GM21737 (cell line): ENCODE measurements at regions not wholly inside any gene's neighbourhood (a gene's known extent, or its start where the extent isn't known, plus 50 kb on each side); places are given as distances from the start of the nearest gene placed in this dataset.

Experiments
- ATAC-seq: cut with Tn5 transposase; IDR thresholded peaks from one replicate; pipeline ENCODE4 v1.9.1; 2021; ENCODE audit warnings: mild to moderate bottlenecking, moderate library complexity; ENCODE audit not compliant: unreplicated experiment

- ATAC-seq, result no peak
These were observed 98.6 kb downstream of the FHDC1 start for GRCh38 chr4:153034681-153035080.

- no peak for ATAC-seq
These were observed 100.9 kb downstream of the FHDC1 start for GRCh38 chr4:153036931-153037482.

- ATAC-seq, result no peak
These were observed 102.6 kb downstream of the FHDC1 start for GRCh38 chr4:153038623-153039311.

- no peak for ATAC-seq
These were observed 103.5 kb downstream of the FHDC1 start for GRCh38 chr4:153039542-153040185.

DNA sequence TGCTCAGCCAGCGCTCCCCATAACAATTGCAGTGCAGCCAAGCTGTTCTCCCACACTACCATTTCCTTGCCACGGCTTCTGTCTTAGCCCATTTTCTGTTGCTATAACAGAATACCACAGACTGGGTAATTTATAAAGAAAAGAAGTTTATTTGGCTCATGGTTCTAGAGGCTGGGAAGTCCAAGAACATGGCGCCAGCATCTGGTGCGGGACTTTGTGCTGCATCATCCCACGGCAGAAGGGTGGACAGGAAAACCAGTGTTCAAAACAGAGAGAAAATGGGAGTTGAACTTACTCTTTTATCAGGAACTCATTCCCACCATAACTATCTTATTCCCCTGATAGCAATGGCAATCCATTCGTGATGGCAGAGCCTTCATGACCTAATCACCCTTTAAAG is 104.6 kb downstream of the FHDC1 start:
- ATAC-seq, result no peak

- no peak for ATAC-seq
These were observed 107.9 kb downstream of the FHDC1 start for GRCh38 chr4:153044036-153044435.

DNA sequence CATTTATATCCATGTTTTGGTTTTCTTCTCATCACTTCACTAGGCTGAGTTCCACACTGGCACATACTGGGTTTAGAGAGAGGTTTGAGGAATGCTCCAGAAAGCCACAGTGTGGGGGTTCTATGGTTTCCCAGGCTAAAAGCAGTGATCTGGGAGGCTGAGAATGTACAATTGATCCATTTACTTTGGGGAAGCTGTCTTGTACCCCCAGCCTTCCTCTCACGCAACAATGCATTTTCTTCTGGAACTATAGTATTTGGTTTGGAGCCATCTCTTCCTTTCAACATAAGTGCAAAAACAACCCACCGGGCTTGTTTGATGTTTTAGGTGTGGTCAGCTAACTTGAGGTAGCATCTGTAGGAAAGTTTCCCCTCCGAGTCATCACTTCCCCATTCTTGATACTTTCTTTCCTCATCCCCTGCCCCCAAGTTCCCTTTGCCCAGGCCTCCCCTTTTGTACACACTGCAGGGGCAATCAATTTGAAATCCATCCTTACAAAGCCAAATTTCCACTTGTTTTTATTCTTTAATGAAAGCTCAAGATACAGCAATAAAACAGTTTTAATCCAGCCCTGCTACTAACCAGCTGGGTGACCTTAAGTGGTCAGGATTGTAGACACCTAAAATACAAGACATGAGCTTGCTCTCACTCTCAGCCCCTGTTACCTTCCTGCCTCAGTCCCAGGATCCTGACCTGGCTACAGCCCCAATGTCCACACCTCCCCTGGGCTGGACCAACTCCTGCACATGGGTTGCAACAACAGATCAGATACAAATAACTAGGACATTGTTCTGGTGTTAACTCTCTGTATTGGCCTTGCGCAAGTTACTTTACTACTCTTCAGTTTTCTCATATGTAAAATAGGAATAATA is 109.2 kb downstream of the FHDC1 start:
- ATAC-seq, result no peak

- ATAC-seq, result no peak
These were observed 122.5 kb downstream of the FHDC1 start for GRCh38 chr4:153058671-153059060.

DNA sequence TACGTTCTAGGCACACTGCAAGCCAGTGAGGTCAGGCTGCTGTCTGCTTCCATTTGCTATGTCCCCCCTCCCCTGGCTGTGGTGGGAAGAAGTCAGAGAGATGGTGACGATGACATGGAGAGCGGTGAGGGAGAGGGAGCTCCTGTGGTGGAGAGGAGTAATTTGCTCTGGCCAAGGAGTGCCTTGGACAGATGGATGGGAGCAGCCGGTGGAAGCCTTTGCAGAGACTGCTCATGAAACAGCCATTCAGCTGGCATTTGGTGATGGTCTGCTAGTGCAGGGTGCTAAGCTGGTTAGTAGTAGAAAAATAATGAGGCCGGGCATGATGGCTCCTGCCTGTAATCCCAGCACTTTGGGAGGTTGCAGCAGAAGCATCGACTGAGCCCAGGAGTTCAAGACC is 124.1 kb downstream of the FHDC1 start:
- ATAC-seq, result no peak

DNA sequence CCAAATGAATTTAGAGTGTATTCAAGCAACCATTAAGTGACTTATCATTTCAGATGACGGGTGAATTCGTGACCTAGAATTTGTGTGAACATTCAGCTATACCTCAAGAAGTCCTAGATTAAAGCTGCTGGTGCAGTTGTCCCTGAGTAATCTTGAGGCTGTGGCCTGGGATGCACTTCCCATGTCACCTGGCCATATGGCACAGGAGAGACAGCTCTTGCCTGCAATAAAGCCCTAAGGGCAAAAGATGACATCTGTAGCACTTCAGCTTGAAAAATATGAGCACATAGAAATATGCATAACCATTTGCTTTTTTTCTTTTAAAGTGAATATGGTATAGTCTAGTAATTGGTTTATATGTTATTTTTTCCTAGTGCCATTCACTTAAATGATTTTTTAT is 125.8 kb downstream of the FHDC1 start:
- no peak for ATAC-seq

GRCh38 chr4:153062652-153063168 is 126.6 kb downstream of the FHDC1 start:
- ATAC-seq, result no peak

DNA sequence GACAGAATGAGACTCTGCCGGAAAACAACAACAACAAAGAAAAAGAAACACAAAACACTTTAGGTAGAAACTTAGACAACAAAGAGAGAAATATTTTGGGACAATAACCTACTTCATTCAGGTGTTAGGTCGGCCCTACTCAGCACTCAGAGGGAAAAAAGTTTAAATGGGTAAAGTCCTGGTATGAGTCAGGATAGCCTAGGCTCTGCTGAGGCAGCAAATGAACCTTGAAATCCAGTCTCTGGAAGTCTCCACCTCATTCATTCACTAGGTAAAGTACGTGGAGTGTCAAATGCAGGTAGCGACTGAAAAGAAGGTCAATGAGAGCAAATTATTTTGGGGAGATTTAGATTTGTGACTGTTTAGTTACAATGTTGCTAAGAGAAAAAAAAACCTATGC is 127.4 kb downstream of the FHDC1 start:
- ATAC-seq, result no peak

DNA sequence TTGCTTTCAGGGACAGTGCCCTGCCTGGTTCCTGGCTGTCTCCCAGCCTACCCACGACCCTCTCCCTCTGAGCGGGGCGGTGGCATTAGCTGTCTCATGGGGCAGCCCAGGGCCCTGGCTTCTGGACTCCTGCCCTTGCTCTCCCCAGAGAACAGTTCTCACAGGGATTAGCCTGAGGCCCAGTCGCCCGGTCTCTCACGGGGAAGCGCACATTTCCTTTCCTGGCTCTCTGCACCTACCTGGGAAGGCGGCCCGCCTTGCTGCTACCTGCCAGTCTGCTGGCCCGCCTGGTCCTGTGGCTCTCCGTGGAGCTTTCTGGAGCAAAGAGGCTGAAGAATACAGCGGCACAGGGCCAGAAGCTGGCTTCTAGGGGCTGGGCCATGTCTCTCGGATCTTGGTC is 128.4 kb downstream of the FHDC1 start:
- ATAC-seq, result no peak

- ATAC-seq, result no peak
These were observed 129.2 kb downstream of the FHDC1 start for GRCh38 chr4:153065276-153065675.

DNA sequence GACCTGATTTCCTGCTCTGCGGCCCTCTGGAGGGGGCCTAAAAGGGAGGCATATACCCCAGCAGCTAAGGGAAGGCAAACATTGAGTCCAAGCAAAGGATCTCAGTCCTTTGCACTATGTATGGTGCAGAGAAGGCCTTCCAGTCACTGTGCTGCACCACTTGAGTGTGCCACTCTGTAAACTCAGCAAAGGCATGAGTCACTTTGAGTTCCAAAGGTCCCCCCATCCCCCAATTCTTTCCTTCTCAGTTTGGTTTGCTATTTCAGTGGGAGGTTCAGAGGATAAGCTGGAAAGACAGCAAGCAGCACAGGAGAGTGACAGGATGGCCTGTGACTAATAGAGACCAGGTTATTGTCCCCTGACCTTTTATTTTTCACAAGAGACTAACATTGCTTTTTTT is 131.3 kb downstream of the FHDC1 start:
- ATAC-seq, result no peak

DNA sequence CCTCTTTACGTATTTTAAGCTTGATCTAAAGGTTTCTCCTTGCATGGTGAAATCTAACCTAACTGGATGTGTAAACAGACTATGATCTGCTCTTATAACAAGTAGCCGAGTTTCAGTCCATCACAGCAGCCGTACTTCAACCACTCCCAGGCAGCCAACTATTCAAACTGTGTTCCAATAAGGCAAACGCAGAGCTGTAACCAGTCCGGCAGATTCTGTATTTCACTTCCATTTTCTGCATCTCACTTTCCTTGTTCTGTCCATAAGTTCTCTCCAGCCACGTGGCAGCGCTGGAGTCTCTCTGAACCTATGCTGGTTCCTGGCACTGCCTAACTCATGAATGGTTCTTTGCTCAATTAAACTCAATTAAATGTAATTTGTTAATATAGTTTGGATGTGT is 132.6 kb downstream of the FHDC1 start:
- no peak for ATAC-seq

DNA sequence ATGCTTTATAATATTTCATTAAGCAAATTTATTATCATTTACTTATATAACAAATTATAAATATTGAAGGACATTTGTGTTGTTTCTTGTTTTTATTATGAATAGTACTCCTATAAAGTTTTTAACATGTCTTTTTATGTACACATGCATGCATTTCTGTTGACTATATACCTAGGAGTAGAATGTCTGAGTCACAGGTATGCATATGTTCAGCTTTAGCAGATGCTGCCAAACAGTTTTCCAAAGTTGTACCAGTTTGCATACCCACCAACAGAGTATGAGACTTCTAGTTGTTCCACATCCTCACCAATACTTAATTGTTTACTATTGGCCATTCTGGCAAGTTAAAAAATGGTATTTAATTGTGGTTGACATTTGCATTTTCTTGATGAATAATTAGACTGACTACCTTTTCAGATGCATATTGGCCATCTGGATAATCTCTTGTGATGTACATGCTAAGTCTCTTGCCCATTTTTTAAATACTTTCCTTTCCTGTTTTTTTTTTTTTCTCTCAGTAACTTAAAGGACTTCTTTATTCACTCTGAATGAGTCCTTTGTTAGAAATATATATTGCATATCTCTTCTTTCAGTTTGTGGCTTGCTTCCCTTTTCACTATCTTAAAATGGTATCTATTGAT is 132.2 kb upstream of the TRIM2 start:
- ATAC-seq, result no peak

DNA sequence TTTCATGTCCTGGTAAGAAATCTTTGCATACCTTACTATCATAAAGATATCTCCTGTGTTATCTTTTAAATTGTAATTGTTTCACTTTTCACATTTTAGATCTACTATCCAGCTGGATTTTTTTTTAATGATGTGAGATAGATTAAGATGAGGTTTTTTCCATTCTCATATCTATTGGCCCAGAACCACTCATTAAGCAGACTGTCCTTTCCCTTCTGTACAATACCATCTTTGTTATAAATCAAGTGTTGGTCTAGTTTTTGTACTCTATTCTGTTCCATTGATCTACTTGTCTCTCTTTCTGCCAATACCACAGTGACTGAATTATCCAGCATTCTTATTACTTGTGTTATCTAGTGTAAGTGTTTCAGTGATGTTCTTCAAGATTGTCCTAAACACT is 131.6 kb upstream of the TRIM2 start:
- ATAC-seq, result no peak

DNA sequence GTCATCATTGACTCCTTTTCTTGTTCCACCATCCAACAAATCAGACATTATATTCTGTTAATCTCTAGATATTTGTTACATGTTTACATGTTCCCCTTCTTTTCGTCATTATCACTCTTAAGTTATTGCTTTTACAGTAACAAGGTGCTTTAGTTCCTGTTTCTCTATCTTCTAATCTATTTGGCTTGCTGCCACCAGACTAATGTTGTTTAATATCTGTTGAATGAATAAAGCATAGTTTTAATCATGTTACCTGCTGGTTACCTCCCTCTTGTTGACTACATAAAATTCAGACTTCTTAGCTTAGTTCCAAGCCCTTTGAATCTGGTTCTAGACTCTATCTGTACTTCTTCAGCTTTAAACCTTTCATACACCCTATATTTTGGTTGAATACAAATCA is 129.8 kb upstream of the TRIM2 start:
- no peak for ATAC-seq

DNA sequence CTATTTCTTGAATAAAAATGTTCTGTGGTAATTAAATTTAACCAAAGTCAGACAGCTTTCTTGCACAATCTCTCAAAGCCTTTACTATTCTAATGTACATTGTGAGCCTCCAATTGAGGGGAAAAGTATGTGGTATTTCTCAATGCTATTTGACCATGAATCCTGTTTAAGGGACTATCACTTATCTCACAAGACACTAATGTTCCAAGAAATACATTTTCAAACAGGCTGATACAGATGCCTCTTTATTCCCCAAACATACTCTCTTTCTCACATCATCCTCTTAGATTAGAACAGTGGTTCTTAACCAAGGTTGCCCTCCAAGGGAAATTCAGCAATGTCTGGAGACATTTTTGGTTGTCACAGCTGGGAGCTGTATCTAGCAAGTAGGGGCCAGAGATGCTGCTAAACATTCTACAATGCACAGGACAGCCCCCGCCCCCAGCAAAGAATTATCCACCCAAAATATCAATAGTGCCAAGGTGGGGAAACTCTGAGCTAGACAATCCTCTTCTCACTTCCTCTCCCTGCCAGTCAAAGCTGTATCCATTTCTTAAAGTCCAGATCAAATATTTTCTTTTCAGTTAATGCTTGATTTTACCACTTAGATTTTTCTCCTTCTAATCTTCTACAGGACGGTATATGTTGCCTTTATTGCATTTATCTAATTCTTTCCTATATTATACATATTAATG is 129.2 kb upstream of the TRIM2 start:
- ATAC-seq, result no peak
